HepG2 (cell line): ENCODE measurements at regions not wholly inside any gene's neighbourhood (a gene's known extent, or its start where the extent isn't known, plus 50 kb on each side); places are given as distances from the start of the nearest gene placed in this dataset.

ENCODE experiments used
- ATAC-seq: fragments of 200-7000 bp; cut with Tn5 transposase; 3 replicates; pipeline ENCODE4 v1.9.1; 2020; ENCODE audit warnings: mild to moderate bottlenecking, moderate library complexity
- BruUV-seq: library from RNA; stranded (reverse); fragments of 400-500 nt; replicated peaks from 2 replicates; lab custom pipeline; 2021; lab: Mats Ljungman, UMichigan
- CTCF ChIA-PET: fragments of 300-600 bp; formaldehyde crosslinking; extraction: SDS; loops from one replicate; lab custom pipeline; 2021; ENCODE audit warnings: low total read pairs, inconsistent platforms, low intra/inter-chr PET ratio; lab: Yijun Ruan, JAX
- POLR2A ChIA-PET: fragments of 350-600 bp; sonication (Branson Sonifier 250); formaldehyde crosslinking; loops from one replicate; lab custom pipeline; 2020; ENCODE audit warnings: antibody characterized with exemption, inconsistent platforms; lab: Yijun Ruan, JAX
- DNase-seq: peaks from one replicate; pipeline ENCODE4 v3.0.0-alpha.2; 2015; ENCODE audit warnings: low spot score
- FAIRE-seq: peaks from 3 replicates; lab custom pipeline; 2011; peaks lifted over from hg19 to GRCh38; lab: Jason Lieb, UNC
- H2AFZ ChIP-seq: one replicate; pipeline ENCODE4 v1.6.1; 2011; ENCODE audit warnings: low read length, inconsistent platforms
- H3K27ac ChIP-seq: fragments of 300-600 bp; 3 replicates; pipeline ENCODE4 v1.8.0; 2011; ENCODE audit warnings: mixed run types, mild to moderate bottlenecking, mixed read lengths, low read length, inconsistent platforms; ENCODE audit not compliant: insufficient read depth; ENCODE audit errors: extremely low read length
- H3K27me3 ChIP-seq, 2 experiments: fragments of 200-600 bp in 1 of 2; 2 replicates in 1 of 2; 3 replicates in 1 of 2; pipeline versions ENCODE4 v1.6.0 to v1.8.0; 2011; ENCODE audit warnings: low read length in 2 of 2, mild to moderate bottlenecking in 2 of 2, moderate library complexity in 2 of 2, inconsistent platforms in 1 of 2; ENCODE audit not compliant: insufficient read depth in 2 of 2, control insufficient read depth in 1 of 2
- H3K36me3 ChIP-seq, 2 experiments: fragments of 200-600 bp in 1 of 2; replicated peaks in 1 of 2; 2 replicates in 1 of 2; 3 replicates in 1 of 2; pipeline versions ENCODE4 v1.5.1 to v1.8.0; 2011; ENCODE audit warnings: low read length in 2 of 2, inconsistent platforms in 1 of 2; ENCODE audit not compliant: insufficient read depth in 2 of 2, control insufficient read depth in 1 of 2
- H3K4me1 ChIP-seq: 2 replicates; pipeline ENCODE4 v1.5.1; 2012; ENCODE audit warnings: low read length, inconsistent platforms; ENCODE audit not compliant: insufficient read depth
- H3K4me2 ChIP-seq: 2 replicates; pipeline ENCODE4 v1.6.0; 2011; ENCODE audit warnings: low read depth, low read length, inconsistent platforms
- H3K4me3 ChIP-seq, 3 experiments: fragments of 200-600 bp in 1 of 3; sonication (generic), shearing (Covaris generic) in 1 of 3; replicated peaks in 1 of 3; 2 replicates each; pipeline ENCODE4 v1.5.1; 2011 to 2016; ENCODE audit warnings: low read length in 3 of 3, inconsistent platforms in 2 of 3, low read depth in 2 of 3, mild to moderate bottlenecking in 2 of 3, control low read depth in 1 of 3, mixed read lengths in 1 of 3; ENCODE audit not compliant: insufficient read depth in 1 of 3
- H3K79me2 ChIP-seq: one replicate; pipeline ENCODE4 v1.6.1; 2011; ENCODE audit warnings: low read length, inconsistent platforms; ENCODE audit not compliant: insufficient read depth
- H3K9ac ChIP-seq: 2 replicates; pipeline ENCODE4 v1.6.0; 2011; ENCODE audit warnings: mild to moderate bottlenecking, low read depth, low read length, inconsistent platforms; ENCODE audit not compliant: insufficient read depth
- H3K9me3 ChIP-seq: 2 replicates; pipeline ENCODE4 v1.5.1; 2012; ENCODE audit warnings: mild to moderate bottlenecking, low read length
- H4K20me1 ChIP-seq: 2 replicates; pipeline ENCODE4 v1.6.0; 2011; ENCODE audit warnings: inconsistent platforms, mild to moderate bottlenecking, low read length, moderate library complexity; ENCODE audit not compliant: insufficient read depth
- GABPB1 ChIP-seq: IDR thresholded peaks from 2 replicates; pipeline ENCODE4 v1.6.1; 2016; ENCODE audit warnings: mild to moderate bottlenecking, missing genetic modification reagents, moderate library complexity, missing compliant biosample characterization
- GTF2F1 ChIP-seq: fragments of 150-350 bp; IDR thresholded peaks from 2 replicates; pipeline ENCODE4 v1.6.1; 2014; ENCODE audit warnings: low read length
- KMT2A ChIP-seq: sonication (generic); formaldehyde crosslinking; IDR thresholded peaks from 2 replicates; pipeline ENCODE4 v1.4.0; 2020; ENCODE audit warnings: missing genetic modification reagents
- MTF2 ChIP-seq: sonication (generic); formaldehyde crosslinking; IDR thresholded peaks from 2 replicates; pipeline ENCODE4 v1.5.0; 2020; ENCODE audit warnings: missing genetic modification reagents, borderline replicate concordance
- PRDM10 ChIP-seq: sonication (generic); formaldehyde crosslinking; IDR thresholded peaks from 2 replicates; pipeline ENCODE4 v1.4.0; 2020; ENCODE audit warnings: low read depth, missing genetic modification reagents
- RBM39 ChIP-seq: fragments of 200-400 bp; formaldehyde crosslinking; IDR thresholded peaks from one replicate; pipeline ENCODE4 v1.6.1; 2018; ENCODE audit warnings: antibody characterized with exemption, mild to moderate bottlenecking, low read depth, low read length; ENCODE audit not compliant: poor library complexity, severe bottlenecking
- SCMH1 ChIP-seq: sonication (generic); formaldehyde crosslinking; IDR thresholded peaks from 2 replicates; pipeline ENCODE4 v1.9.0; 2021; ENCODE audit warnings: missing genetic modification reagents, mild to moderate bottlenecking, borderline replicate concordance
- SP1 ChIP-seq, 2 experiments: fragments of 450-650 bp in 1 of 2; sonication (generic) in 1 of 2; formaldehyde crosslinking in 1 of 2; IDR thresholded peaks; 2 replicates each; pipeline versions ENCODE4 v1.4.0 to v1.6.1; 2016 to 2020; ENCODE audit warnings: missing genetic modification reagents in 1 of 2
- ZBTB33 ChIP-seq: sonication (generic); formaldehyde crosslinking; IDR thresholded peaks from 2 replicates; pipeline ENCODE4 v1.4.0; 2020; ENCODE audit warnings: missing genetic modification reagents
- ZMAT3 ChIP-seq: sonication (generic); formaldehyde crosslinking; conservative IDR thresholded peaks from 2 replicates; pipeline ENCODE4 v1.7.0; 2021; ENCODE audit warnings: missing genetic modification reagents
- ZMYM2 ChIP-seq: sonication (generic); formaldehyde crosslinking; IDR thresholded peaks from 2 replicates; pipeline ENCODE4 v1.8.0; 2022; ENCODE audit warnings: mild to moderate bottlenecking, missing genetic modification reagents
- ZMYM3 ChIP-seq: sonication (generic); formaldehyde crosslinking; IDR thresholded peaks from 2 replicates; pipeline ENCODE4 v1.5.1; 2020; ENCODE audit warnings: mild to moderate bottlenecking, missing genetic modification reagents
- ZNF12 ChIP-seq: sonication (generic); formaldehyde crosslinking; IDR thresholded peaks from 2 replicates; pipeline ENCODE4 v1.5.0; 2020; ENCODE audit warnings: missing genetic modification reagents
- ZNF772 ChIP-seq: sonication (generic); formaldehyde crosslinking; IDR thresholded peaks from 2 replicates; pipeline ENCODE4 v1.5.0; 2020; ENCODE audit warnings: mild to moderate bottlenecking, missing genetic modification reagents
- WGBS: methylation state at CpG from one replicate; pipeline ENCODE4 v1.1.6; 2017; ENCODE audit warnings: low lambda C conversion rate; 5-methylcytosine and 5-hydroxymethylcytosine counted together
- in situ Hi-C: cut with HindIII; loops from 2 replicates; pipeline ENCODE4 v1.10.0; 2017; ENCODE audit warnings: low pct_unique_long_range_greater_than_20kb; ENCODE audit not compliant: extremely low pct_ligation_motif_present
- intact Hi-C: fragments of 100-400 bp; cut with micrococcal nuclease; formaldehyde crosslinking; loops from one replicate; pipeline ENCODE4 v1.10.0; 2022; ENCODE audit not compliant: unreplicated experiment

GRCh38 chr16:54434859-54435258 is 148.3 kb upstream of the IRX3 start:
- Histone ChIP-seq H3K4me1 (peaks cover 34% of the 10 kb centered on the region), H3K27me3 (peaks cover 0 to 25% of the 10 kb centered on the region in 2 experiments; a peak in 3 of 5 replicates), H3K4me3 (no peak overlapping the region), H3K79me2 (no peaks in the 10 kb centered on the region), H3K9me3 (peaks cover 3% of the 10 kb centered on the region; the same call in 1 of the 2 replicates), H3K27ac (no peak overlapping the region), H2AFZ (no peak overlapping the region), H4K20me1 (no peaks in the 10 kb centered on the region), H3K36me3 (no peaks in the 10 kb centered on the region), H3K9ac (no peak overlapping the region), H3K4me2 (no peak overlapping the region)
- 79% methylated on average over 1 of the region's 1 CpG for WGBS
- TF ChIP-seq GABPB1 (CRISPR knock-in tag) (no peak), ZNF12 (peak; percentile 98)
- CTCF ChIA-PET: no interaction called here
- POLR2A ChIA-PET: no interaction called here
- DNase-seq (no peak), ATAC-seq (no peak), FAIRE-seq (no peak)
- BruUV-seq: no TSS peak
- in situ Hi-C loops: no loop called here
- intact Hi-C loops: loop anchor here (10.0 kb wide), 1 partner anchor 120 kb away; no protein-coding TSS in a partner anchor

GRCh38 chr16:54432897-54433229 is 146.3 kb upstream of the IRX3 start:
- no peak overlapping the region for H3K9ac ChIP-seq
- ChIA-PET CTCF (no interaction called here), POLR2A (no interaction called here)
- WGBS: 82% methylated on average over 6 of the region's 6 CpGs
- no peak overlapping the region for H2AFZ ChIP-seq
- no peak overlapping the region for H3K27ac ChIP-seq
- peak overlapping the region in 1 of 3 experiments; percentile 10; a peak in 1 of 6 replicates for H3K4me3 ChIP-seq
- FAIRE-seq (no peak), DNase-seq (no peak), ATAC-seq (no peak)
- intact Hi-C loops: loop anchor here (10.0 kb wide), 1 partner anchor 118 kb away; no protein-coding TSS in a partner anchor
- BruUV-seq: no TSS peak
- in situ Hi-C loops: no loop called here
- H3K9me3 ChIP-seq: peaks cover 6% of the 10 kb centered on the region; the same call in 1 of the 2 replicates
- H3K4me2 ChIP-seq: peak overlapping the region; percentile 63
- H3K36me3 ChIP-seq: no peaks in the 10 kb centered on the region
- H3K79me2 ChIP-seq: no peaks in the 10 kb centered on the region
- no peaks in the 10 kb centered on the region for H4K20me1 ChIP-seq
- H3K4me1 ChIP-seq: peaks cover 47% of the 10 kb centered on the region
- H3K27me3 ChIP-seq: peaks cover 0 to 42% of the 10 kb centered on the region in 2 experiments; a peak in 3 of 5 replicates
- TF ChIP-seq PRDM10 (no peak), RBM39 (no peak), ZNF772 (CRISPR knock-in tag) (0 out of 2 replicates have a peak, but pooled peaks have one; percentile 6), SCMH1 (CRISPR knock-in tag) (no peak), ZMYM2 (CRISPR knock-in tag) (0 out of 2 replicates have a peak, but pooled peaks have one; percentile 1), ZMAT3 (no peak), KMT2A (CRISPR knock-in tag) (no peak), ZMYM3 (CRISPR knock-in tag) (peak; percentile 63; the same call in 1 of the 2 replicates), MTF2 (CRISPR knock-in tag) (no peak), GTF2F1 (no peak), ZBTB33 (CRISPR knock-in tag) (no peak), SP1 (IDR thresholded peaks at IDR 0.05) (no peak), SP1 (CRISPR knock-in tag; IDR thresholded peaks at IDR 0.05) (no peak)
